PC-3 (cell line): ENCODE measurements at regions not wholly inside any gene's neighbourhood (a gene's known extent, or its start where the extent isn't known, plus 50 kb on each side); places are given as distances from the start of the nearest gene placed in this dataset.

Experiments used
- ATAC-seq: fragments of 200-7000 bp; cut with Tn5 transposase; 2 replicates; pipeline ENCODE4 v1.9.1; 2020; ENCODE audit warnings: mild to moderate bottlenecking, moderate library complexity
- BruUV-seq: library from RNA; stranded (reverse); fragments of 400-500 nt; replicated peaks from 2 replicates; lab custom pipeline; 2021; lab: Mats Ljungman, UMichigan
- CTCF ChIA-PET: fragments of 300-600 bp; sonication (Branson Sonifier 250); formaldehyde crosslinking; loops from one replicate; lab custom pipeline; 2022; ENCODE audit warnings: antibody characterized with exemption; lab: Charles Lee
- POLR2A ChIA-PET: fragments of 300-600 bp; sonication (Branson Sonifier 250); formaldehyde crosslinking; loops from one replicate; lab custom pipeline; 2022; ENCODE audit warnings: antibody characterized with exemption; ENCODE audit not compliant: unreplicated experiment; lab: Charles Lee
- DNase-seq: peaks from one replicate; pipeline ENCODE4 v3.0.0-alpha.2; 2015
- H2AFZ ChIP-seq: fragments of 300-600 bp; sonication (generic); 2 replicates; pipeline ENCODE4 v1.6.0; 2016; ENCODE audit warnings: antibody characterized with exemption, low read length
- H3F3A ChIP-seq: fragments of 300-600 bp; sonication (generic); one replicate; pipeline ENCODE4 v1.6.0; 2017; ENCODE audit warnings: antibody characterized with exemption, low read length, control low read depth, mild to moderate bottlenecking; ENCODE audit not compliant: unreplicated experiment
- H3K27ac ChIP-seq: fragments of 300-600 bp; sonication (generic); 2 replicates; pipeline ENCODE4 v1.5.1; 2016; ENCODE audit warnings: mild to moderate bottlenecking, low read length
- H3K27me3 ChIP-seq: fragments of 300-600 bp; sonication (generic); 2 replicates; pipeline ENCODE4 v1.6.1; 2016; ENCODE audit warnings: low read length, mixed read lengths
- H3K36me3 ChIP-seq: fragments of 300-600 bp; sonication (generic); 2 replicates; pipeline ENCODE4 v1.6.1; 2016; ENCODE audit warnings: low read depth, mixed run types, low read length, mixed read lengths
- H3K4me1 ChIP-seq: fragments of 300-600 bp; sonication (generic); 2 replicates; pipeline ENCODE4 v1.5.1; 2016; ENCODE audit warnings: low read length; ENCODE audit not compliant: insufficient read depth
- H3K4me2 ChIP-seq: fragments of 300-600 bp; sonication (generic); 2 replicates; pipeline ENCODE4 v1.6.0; 2016; ENCODE audit warnings: low read length
- H3K4me3 ChIP-seq: fragments of 300-600 bp; sonication (generic); 2 replicates; pipeline ENCODE4 v1.5.1; 2016; ENCODE audit warnings: mild to moderate bottlenecking, low read length, mixed read lengths
- H3K79me2 ChIP-seq: fragments of 300-600 bp; sonication (generic); 2 replicates; pipeline ENCODE4 v1.6.1; 2017; ENCODE audit warnings: low read length, mixed read lengths
- H3K9ac ChIP-seq: fragments of 300-600 bp; sonication (generic); 2 replicates; pipeline ENCODE4 v1.6.0; 2016; ENCODE audit warnings: mild to moderate bottlenecking, low read length
- H3K9me2 ChIP-seq: fragments of 300-600 bp; sonication (generic); replicated peaks from 2 replicates; pipeline ENCODE4 v1.6.1; 2016; ENCODE audit warnings: mixed run types, low read length, mixed read lengths
- H3K9me3 ChIP-seq: fragments of 300-600 bp; sonication (generic); 2 replicates; pipeline ENCODE4 v1.6.1; 2016; ENCODE audit warnings: low read length, mixed read lengths
- H4K20me1 ChIP-seq: fragments of 300-600 bp; sonication (generic); 2 replicates; pipeline ENCODE4 v1.6.1; 2016; ENCODE audit warnings: low read length, mixed read lengths
- CTCF ChIP-seq: fragments of 300-600 bp; sonication (generic); conservative IDR thresholded peaks from 2 replicates; pipeline ENCODE4 v1.5.1; 2017; ENCODE audit warnings: antibody characterized with exemption, low read depth, mild to moderate bottlenecking, low read length
- EZH2 ChIP-seq: fragments of 300-600 bp; sonication (generic); IDR thresholded peaks from one replicate; pipeline ENCODE4 v1.6.1; 2017; ENCODE audit warnings: antibody characterized with exemption, mild to moderate bottlenecking, low read length; ENCODE audit not compliant: unreplicated experiment
- EZH2phosphoT487 ChIP-seq: fragments of 300-600 bp; sonication (generic); IDR thresholded peaks from 2 replicates; pipeline ENCODE4 v1.6.1; 2018; ENCODE audit warnings: mild to moderate bottlenecking, antibody characterized with exemption, low read length, borderline replicate concordance
- intact Hi-C: fragments of 100-400 bp; cut with micrococcal nuclease; formaldehyde crosslinking; loops from 2 replicates; pipeline ENCODE4 v1.9.0; 2023

DNA sequence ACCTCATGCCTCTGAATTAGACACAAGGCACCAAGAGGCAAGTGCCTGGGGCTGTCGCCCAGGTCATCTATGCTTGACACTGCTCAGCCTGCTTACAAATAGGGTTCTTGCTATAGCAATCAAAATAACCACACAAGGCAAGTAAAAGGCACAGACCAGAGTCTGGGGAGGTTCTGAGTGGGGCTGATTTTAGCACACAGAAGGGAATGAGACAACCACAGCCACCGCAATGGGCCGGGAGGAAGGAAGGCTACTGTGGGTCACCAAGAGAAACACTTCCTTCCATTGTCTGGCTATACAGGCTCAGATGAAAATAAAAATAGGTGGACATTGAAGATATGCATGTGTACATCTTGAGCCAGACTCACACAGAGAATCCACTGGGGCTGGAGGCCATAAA lies 159.1 kb downstream of the DLEU7 start:
- Histone ChIP-seq H4K20me1 (no peaks in the 10 kb centered on the region), H3K36me3 (no peaks in the 10 kb centered on the region), H2AFZ (no peak overlapping the region), H3K9me2 (no peaks in the 10 kb centered on the region), H3K79me2 (no peaks in the 10 kb centered on the region), H3K4me1 (no peaks in the 10 kb centered on the region), H3K4me2 (no peak overlapping the region), H3K27me3 (no peaks in the 10 kb centered on the region), H3K4me3 (no peak overlapping the region), H3K9ac (no peak overlapping the region), H3K9me3 (no peaks in the 10 kb centered on the region), H3K27ac (no peak overlapping the region), H3F3A (no peaks in the 10 kb centered on the region)
- BruUV-seq: no TSS peak
- intact Hi-C loops: no loop called here
- ATAC-seq (no peak), DNase-seq (no peak)
- ChIA-PET CTCF (no interaction called here), POLR2A (no interaction called here)
- no peak for TF ChIP-seq EZH2phosphoT487
- no peak for TF ChIP-seq EZH2
- no peak for TF ChIP-seq CTCF

DNA sequence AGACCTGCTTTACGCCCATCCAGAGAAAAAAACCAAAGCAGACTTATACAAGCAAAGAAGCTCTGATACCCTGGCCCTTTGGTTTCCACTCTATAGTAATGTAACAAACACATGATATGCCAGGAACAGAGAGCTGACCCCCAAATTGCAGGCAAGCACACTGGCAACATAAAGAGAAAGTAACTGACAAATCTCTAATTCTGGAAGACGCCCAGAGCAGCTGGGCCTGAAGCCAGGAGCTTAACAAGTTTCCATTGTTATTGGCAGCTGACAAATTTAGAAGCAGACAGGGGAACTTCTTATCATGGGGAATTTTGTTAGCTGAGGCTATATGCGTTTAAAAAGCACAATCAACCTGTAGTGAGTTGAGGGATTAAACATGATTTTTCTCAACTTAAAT lies 158.0 kb downstream of the DLEU7 start:
- DNase-seq (peak; percentile 30), ATAC-seq (no peak)
- CTCF ChIA-PET: no interaction called here
- H3K9ac ChIP-seq: no peak overlapping the region
- H4K20me1 ChIP-seq: no peaks in the 10 kb centered on the region
- intact Hi-C loops: no loop called here
- H3K36me3 ChIP-seq: no peaks in the 10 kb centered on the region
- H2AFZ ChIP-seq: no peak overlapping the region
- H3K4me3 ChIP-seq: no peak overlapping the region
- H3K9me2 ChIP-seq: no peaks in the 10 kb centered on the region
- POLR2A ChIA-PET: no interaction called here
- H3K27me3 ChIP-seq: no peaks in the 10 kb centered on the region
- no peaks in the 10 kb centered on the region for H3K9me3 ChIP-seq
- no peaks in the 10 kb centered on the region for H3K4me1 ChIP-seq
- no peak overlapping the region for H3K27ac ChIP-seq
- H3K79me2 ChIP-seq: no peaks in the 10 kb centered on the region
- BruUV-seq: no TSS peak
- TF ChIP-seq EZH2phosphoT487: no peak
- no peak for TF ChIP-seq EZH2
- TF ChIP-seq CTCF: no peak
- no peak overlapping the region for H3K4me2 ChIP-seq
- no peaks in the 10 kb centered on the region for H3F3A ChIP-seq

GRCh38 chr13:50685956-50686355 lies 157.5 kb downstream of the DLEU7 start:
- no peaks in the 10 kb centered on the region for H3F3A ChIP-seq
- H3K9me2 ChIP-seq: no peaks in the 10 kb centered on the region
- H2AFZ ChIP-seq: no peak overlapping the region
- no peak for TF ChIP-seq EZH2
- no peak for TF ChIP-seq EZH2phosphoT487
- TF ChIP-seq CTCF: no peak
- POLR2A ChIA-PET: no interaction called here
- BruUV-seq: no TSS peak
- no peaks in the 10 kb centered on the region for H3K9me3 ChIP-seq
- DNase-seq (no peak), ATAC-seq (no peak)
- H4K20me1 ChIP-seq: no peaks in the 10 kb centered on the region
- CTCF ChIA-PET: no interaction called here
- no peak overlapping the region for H3K9ac ChIP-seq
- H3K4me3 ChIP-seq: no peak overlapping the region
- H3K27me3 ChIP-seq: no peaks in the 10 kb centered on the region
- intact Hi-C loops: no loop called here
- no peak overlapping the region for H3K4me2 ChIP-seq
- H3K4me1 ChIP-seq: no peaks in the 10 kb centered on the region
- H3K79me2 ChIP-seq: no peaks in the 10 kb centered on the region
- no peak overlapping the region for H3K27ac ChIP-seq
- H3K36me3 ChIP-seq: no peaks in the 10 kb centered on the region
